Stomach (tissue), 8 donors: ENCODE measurements at regions not wholly inside any gene's neighbourhood (a gene's known extent, or its start where the extent isn't known, plus 50 kb on each side); places are given as distances from the start of the nearest gene placed in this dataset.

Experiments
- DNase-seq, 2 donors: peaks; one replicate each; pipeline versions ENCODE4 v3.0.0 to v3.0.0-alpha.2; 2013 to 2019
- H3K27ac ChIP-seq, 5 donors: fragments of 200-600 bp in 4 of 5; sonication (generic) in 4 of 5; one replicate each; pipeline ENCODE4 v1.5.1; 2013 to 2019; ENCODE audit warnings: mild to moderate bottlenecking in 1 of 5, moderate library complexity in 1 of 5
- H3K27me3 ChIP-seq, 3 donors: fragments of 200-600 bp; sonication (generic); one replicate each; pipeline ENCODE4 v1.5.1; 2017 to 2019; ENCODE audit warnings: mixed run types in 1 of 3
- H3K36me3 ChIP-seq, 4 donors: fragments of 200-600 bp; sonication (generic); 1 replicate in 3 of 4; 2 replicates in 1 of 4; pipeline ENCODE4 v1.5.1; 2016 to 2019
- H3K4me1 ChIP-seq, 4 donors: fragments of 200-600 bp; sonication (generic); one replicate each; pipeline ENCODE4 v1.5.1; 2016 to 2019
- H3K4me3 ChIP-seq, 4 donors: fragments of 200-600 bp; sonication (generic) in 3 of 4; one replicate each; pipeline ENCODE4 v1.5.1; 2016 to 2019; ENCODE audit warnings: mild to moderate bottlenecking in 1 of 4
- H3K9me3 ChIP-seq, 4 donors: fragments of 200-600 bp; sonication (generic); one replicate each; pipeline ENCODE4 v1.5.1; 2016 to 2019
- CTCF ChIP-seq, 7 experiments: fragments of 450-650 bp in 4 of 7; fragments of 200-600 bp in 3 of 7; sonication (generic) in 3 of 7; IDR thresholded peaks; one replicate each; pipeline ENCODE4 v1.5.1; 2016 to 2019; ENCODE audit warnings: antibody characterized with exemption in 7 of 7, control low read depth in 2 of 7, mild to moderate bottlenecking in 1 of 7
- EP300 ChIP-seq: sonication (generic); formaldehyde crosslinking; IDR thresholded peaks from one replicate; pipeline ENCODE4 v1.6.1; 2017; ENCODE audit warnings: antibody characterized with exemption
- POLR2A ChIP-seq, 4 donors: fragments of 450-650 bp; IDR thresholded peaks; one replicate each; pipeline ENCODE4 v1.6.1; 2016; ENCODE audit warnings: antibody characterized with exemption in 4 of 4, control low read depth in 2 of 4, mild to moderate bottlenecking in 1 of 4, moderate library complexity in 1 of 4
- POLR2AphosphoS5 ChIP-seq, 3 donors: sonication (generic); formaldehyde crosslinking; IDR thresholded peaks; one replicate each; pipeline ENCODE4 v1.6.1; 2016; ENCODE audit warnings: antibody characterized with exemption in 3 of 3
- whole genome bisulfite sequencing, 5 donors: extraction: QIAGEN DNeasy Blood & Tissue Kit in 3 of 5; methylation state at CpG; one replicate each; pipeline versions ENCODE4 v1.1.5 to v1.1.7; 2013 to 2018; 5-methylcytosine and 5-hydroxymethylcytosine counted together
- intact Hi-C: fragments of 100-400 bp; cut with DNase I; formaldehyde crosslinking; loops from one replicate; pipeline ENCODE4 v1.15.1; 2023; ENCODE audit warnings: low total_unique reads
- donor health status: healthy with polysubstance abuse.
- donor health status: Bipolar disorder and iron deficiency.
- donor health status: healthy.

- DNase-seq = no peak
- H3K36me3 ChIP-seq = no peaks in the 10 kb centered on the region
- H3K4me3 ChIP-seq = no peak overlapping the region
- H3K9me3 ChIP-seq = peaks cover 0 to 9% (median 4%) of the 10 kb centered on the region in 4 donors
- 55 to 75% (median 62%) methylated on average over 1 of the region's 1 CpG for WGBS, 5 donors
- intact Hi-C loops = no loop called here
- TF ChIP-seq EP300 = no peak
- TF ChIP-seq CTCF (IDR thresholded peaks at IDR 0.05) = no peak
- TF ChIP-seq POLR2AphosphoS5 (IDR thresholded peaks at IDR 0.05) = no peak
- no peak for TF ChIP-seq POLR2A (IDR thresholded peaks at IDR 0.05)
- no peaks in the 10 kb centered on the region for H3K27me3 ChIP-seq
- no peaks in the 10 kb centered on the region for H3K4me1 ChIP-seq
- no peak overlapping the region for H3K27ac ChIP-seq
These were observed 150.4 kb downstream of the MAGEC1 start for GRCh38 chrX:142054094-142054493.

GRCh38 chrX:142052238-142052637 lies 148.5 kb downstream of the MAGEC1 start:
- Histone ChIP-seq H3K9me3 (no peaks in the 10 kb centered on the region), H3K4me3 (no peak overlapping the region), H3K4me1 (no peaks in the 10 kb centered on the region), H3K27ac (no peak overlapping the region), H3K36me3 (no peaks in the 10 kb centered on the region), H3K27me3 (no peaks in the 10 kb centered on the region)
- TF ChIP-seq EP300 (no peak), CTCF (IDR thresholded peaks at IDR 0.05) (no peak), POLR2A (IDR thresholded peaks at IDR 0.05) (no peak), POLR2AphosphoS5 (IDR thresholded peaks at IDR 0.05) (no peak)
- 87 to 96% (median 92%) methylated on average over 3 of the region's 3 CpGs for WGBS, 5 donors
- intact Hi-C loops = no loop called here
- DNase-seq = no peak

GRCh38 chrX:142043196-142043595 lies 139.5 kb downstream of the MAGEC1 start:
- TF ChIP-seq CTCF (IDR thresholded peaks at IDR 0.05) = no peak
- no peak for TF ChIP-seq EP300
- no peak for TF ChIP-seq POLR2AphosphoS5 (IDR thresholded peaks at IDR 0.05)
- TF ChIP-seq POLR2A (IDR thresholded peaks at IDR 0.05) = no peak
- Histone ChIP-seq H3K36me3 (no peaks in the 10 kb centered on the region), H3K9me3 (no peaks in the 10 kb centered on the region), H3K27me3 (no peaks in the 10 kb centered on the region), H3K27ac (no peak overlapping the region), H3K4me3 (no peak overlapping the region), H3K4me1 (no peaks in the 10 kb centered on the region)
- intact Hi-C loops = no loop called here
- no peak for DNase-seq
- 60 to 81% (median 77%) methylated on average over 3 of the region's 3 CpGs for WGBS, 5 donors

GRCh38 chrX:142040906-142041305 lies 137.2 kb downstream of the MAGEC1 start:
- Histone ChIP-seq H3K27me3 (no peaks in the 10 kb centered on the region), H3K36me3 (no peaks in the 10 kb centered on the region), H3K9me3 (no peaks in the 10 kb centered on the region), H3K27ac (no peak overlapping the region), H3K4me1 (no peaks in the 10 kb centered on the region), H3K4me3 (no peak overlapping the region)
- WGBS, 5 donors = 85 to 94% (median 89%) methylated on average over 4 to 6 of the region's 6 CpGs
- intact Hi-C loops = no loop called here
- TF ChIP-seq POLR2A (IDR thresholded peaks at IDR 0.05) (no peak), EP300 (no peak), CTCF (IDR thresholded peaks at IDR 0.05) (no peak), POLR2AphosphoS5 (IDR thresholded peaks at IDR 0.05) (no peak)
- DNase-seq = no peak

GRCh38 chrX:142036116-142036515 lies 132.4 kb downstream of the MAGEC1 start:
- no peaks in the 10 kb centered on the region for H3K27me3 ChIP-seq
- H3K27ac ChIP-seq = no peak overlapping the region
- H3K36me3 ChIP-seq = no peaks in the 10 kb centered on the region
- intact Hi-C loops = no loop called here
- H3K4me3 ChIP-seq = no peak overlapping the region
- TF ChIP-seq POLR2A (IDR thresholded peaks at IDR 0.05) = no peak
- no peak for TF ChIP-seq CTCF (IDR thresholded peaks at IDR 0.05)
- TF ChIP-seq POLR2AphosphoS5 (IDR thresholded peaks at IDR 0.05) = no peak
- H3K4me1 ChIP-seq = no peaks in the 10 kb centered on the region
- peak in 1 of 2 donors; percentile 18 for DNase-seq
- no peaks in the 10 kb centered on the region for H3K9me3 ChIP-seq
